ENCODE measurements at regions not wholly inside any gene's neighbourhood (a gene's known extent, or its start where the extent isn't known, plus 50 kb on each side); places are given as distances from the start of the nearest gene placed in this dataset.

DNA sequence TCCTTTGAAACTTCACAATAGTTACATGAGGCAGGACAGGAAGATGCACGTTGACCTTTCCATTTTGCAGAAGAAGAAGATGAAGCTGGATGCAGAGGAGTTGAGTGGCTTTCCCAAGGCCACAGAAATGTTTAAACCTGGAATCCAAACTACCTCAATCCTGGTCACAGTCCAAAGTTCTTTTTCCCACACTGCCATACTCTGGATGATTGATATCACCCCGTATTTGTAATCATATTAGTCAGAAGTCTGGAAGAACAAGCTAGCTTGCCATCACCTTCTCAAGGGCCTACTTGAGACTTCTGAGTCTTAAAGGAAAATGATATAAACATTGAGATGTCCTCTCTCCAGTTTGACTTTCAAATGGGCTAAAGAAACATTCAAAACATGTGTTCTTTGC lies 190.1 kb downstream of the LNPK start:
- TF ChIP-seq, protein P1, sequence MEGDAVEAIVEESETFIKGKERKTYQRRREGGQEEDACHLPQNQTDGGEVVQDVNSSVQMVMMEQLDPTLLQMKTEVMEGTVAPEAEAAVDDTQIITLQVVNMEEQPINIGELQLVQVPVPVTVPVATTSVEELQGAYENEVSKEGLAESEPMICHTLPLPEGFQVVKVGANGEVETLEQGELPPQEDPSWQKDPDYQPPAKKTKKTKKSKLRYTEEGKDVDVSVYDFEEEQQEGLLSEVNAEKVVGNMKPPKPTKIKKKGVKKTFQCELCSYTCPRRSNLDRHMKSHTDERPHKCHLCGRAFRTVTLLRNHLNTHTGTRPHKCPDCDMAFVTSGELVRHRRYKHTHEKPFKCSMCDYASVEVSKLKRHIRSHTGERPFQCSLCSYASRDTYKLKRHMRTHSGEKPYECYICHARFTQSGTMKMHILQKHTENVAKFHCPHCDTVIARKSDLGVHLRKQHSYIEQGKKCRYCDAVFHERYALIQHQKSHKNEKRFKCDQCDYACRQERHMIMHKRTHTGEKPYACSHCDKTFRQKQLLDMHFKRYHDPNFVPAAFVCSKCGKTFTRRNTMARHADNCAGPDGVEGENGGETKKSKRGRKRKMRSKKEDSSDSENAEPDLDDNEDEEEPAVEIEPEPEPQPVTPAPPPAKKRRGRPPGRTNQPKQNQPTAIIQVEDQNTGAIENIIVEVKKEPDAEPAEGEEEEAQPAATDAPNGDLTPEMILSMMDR (IDR thresholded peaks at IDR 0.05): no peak
- TF ChIP-seq POLR2AphosphoS5 (IDR thresholded peaks at IDR 0.05) (no peak), POLR2A (IDR thresholded peaks at IDR 0.05) (no peak)
